ENCODE measurements at regions not wholly inside any gene's neighbourhood (a gene's known extent, or its start where the extent isn't known, plus 50 kb on each side); places are given as distances from the start of the nearest gene placed in this dataset.
A peak's percentile ranks its signal among the peaks of the same experiment; 100 is the strongest.

GRCh38 chr4:56212774-56213173, 174.5 kb downstream of the AASDH start:
- H3K27ac ChIP-seq (ENCODE audit: low read length) = no peak overlapping the region
- H3K4me3 ChIP-seq (ENCODE audit: low read length) = no peak overlapping the region
- H3K4me1 ChIP-seq (ENCODE audit: control insufficient read depth, insufficient read depth, low read length) = no peaks in the 10 kb centered on the region
- no peaks in the 10 kb centered on the region for H3K36me3 ChIP-seq (ENCODE audit: control insufficient read depth, insufficient read depth, low read length)
- H3K27me3 ChIP-seq (ENCODE audit: control insufficient read depth, insufficient read depth, low read length) = no peaks in the 10 kb centered on the region
- peak; percentile 11 for DNase-seq
- peaks cover 5% of the 10 kb centered on the region for H3K9me3 ChIP-seq (replicated peaks; ENCODE audit: control insufficient read depth, low read depth, low read length)
- 100% methylated on average over 1 of the region's 2 CpGs for WGBS (ENCODE audit: insufficient coverage)

DNA sequence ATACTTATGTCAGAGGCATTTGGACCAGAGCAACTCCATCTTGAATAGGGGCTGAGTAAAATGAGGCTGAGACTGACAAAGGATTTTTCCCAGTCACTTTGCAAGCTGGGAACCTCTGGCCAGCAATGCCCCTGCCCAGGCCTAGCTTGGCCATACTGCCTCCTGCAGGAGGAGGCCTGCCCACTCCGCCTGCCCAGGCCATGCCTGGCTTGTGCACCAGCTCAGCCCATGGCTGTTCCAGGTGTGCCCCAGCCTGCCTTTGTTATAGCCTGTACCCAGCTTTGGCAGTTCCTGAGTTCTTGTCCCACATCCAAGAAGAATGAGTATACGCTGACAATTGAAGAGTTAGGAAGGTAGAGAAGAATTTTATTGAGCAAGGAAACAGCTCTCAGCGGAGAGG, 176.1 kb downstream of the AASDH start:
- no peaks in the 10 kb centered on the region for H3K4me1 ChIP-seq (ENCODE audit: control insufficient read depth, insufficient read depth, low read length)
- no peak for DNase-seq
- no peak overlapping the region for H3K4me3 ChIP-seq (ENCODE audit: low read length)
- H3K36me3 ChIP-seq (ENCODE audit: control insufficient read depth, insufficient read depth, low read length) = no peaks in the 10 kb centered on the region
- peaks cover 5% of the 10 kb centered on the region for H3K9me3 ChIP-seq (replicated peaks; ENCODE audit: control insufficient read depth, low read depth, low read length)
- H3K27me3 ChIP-seq (ENCODE audit: control insufficient read depth, insufficient read depth, low read length) = no peaks in the 10 kb centered on the region
- 95% methylated on average over 2 of the region's 3 CpGs for WGBS (ENCODE audit: insufficient coverage)
- H3K27ac ChIP-seq (ENCODE audit: low read length) = no peak overlapping the region

DNA sequence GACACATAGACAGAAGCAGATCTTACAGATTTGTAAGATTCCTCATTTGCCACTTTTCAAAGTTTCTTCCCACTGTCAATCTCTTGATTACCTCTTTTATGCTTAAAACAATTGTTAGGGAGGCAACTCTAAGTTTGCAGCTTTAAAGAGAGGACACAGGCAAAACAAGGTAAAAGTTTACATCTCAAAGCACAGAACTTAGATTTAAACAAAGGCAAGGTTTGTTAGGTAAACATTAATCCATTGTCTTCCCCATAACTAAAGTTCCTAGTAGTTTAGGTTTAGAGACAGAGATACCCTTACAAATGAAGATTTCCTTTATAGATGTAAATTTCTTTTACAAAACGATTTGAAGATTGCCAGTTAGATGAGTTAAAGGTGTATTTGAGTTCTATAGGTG, 176.9 kb downstream of the AASDH start:
- DNase-seq = no peak
- Histone ChIP-seq H3K36me3 (ENCODE audit: control insufficient read depth, insufficient read depth, low read length) (no peaks in the 10 kb centered on the region), H3K27ac (ENCODE audit: low read length) (no peak overlapping the region), H3K27me3 (ENCODE audit: control insufficient read depth, insufficient read depth, low read length) (no peaks in the 10 kb centered on the region), H3K9me3 (replicated peaks; ENCODE audit: control insufficient read depth, low read depth, low read length) (peaks cover 5% of the 10 kb centered on the region), H3K4me3 (ENCODE audit: low read length) (no peak overlapping the region), H3K4me1 (ENCODE audit: control insufficient read depth, insufficient read depth, low read length) (no peaks in the 10 kb centered on the region)
- no CpG with 5 or more reads among the region's 1 CpG for WGBS (ENCODE audit: insufficient coverage)

DNA sequence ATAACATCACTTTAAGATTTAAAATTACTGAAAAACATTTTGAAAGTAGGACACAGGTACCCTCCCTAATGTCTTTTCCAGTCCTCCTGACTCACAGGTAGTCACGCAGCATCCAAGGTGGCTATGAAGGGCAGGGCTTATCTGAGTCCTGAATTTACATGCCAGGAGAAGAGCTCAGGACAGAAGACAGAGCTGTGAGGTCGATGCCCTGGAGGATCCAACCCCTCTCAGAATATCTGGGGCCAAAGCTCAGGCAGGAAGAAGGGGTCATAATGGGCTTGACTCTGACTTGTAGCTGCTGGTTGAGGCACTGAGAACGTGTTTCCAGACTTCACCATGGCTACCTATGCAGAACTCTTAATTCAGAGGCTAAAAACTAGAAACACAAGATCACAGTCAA, 177.5 kb downstream of the AASDH start:
- Histone ChIP-seq H3K27ac (ENCODE audit: low read length) (no peak overlapping the region), H3K9me3 (replicated peaks; ENCODE audit: control insufficient read depth, low read depth, low read length) (peaks cover 5% of the 10 kb centered on the region), H3K27me3 (ENCODE audit: control insufficient read depth, insufficient read depth, low read length) (no peaks in the 10 kb centered on the region), H3K4me3 (ENCODE audit: low read length) (no peak overlapping the region), H3K36me3 (ENCODE audit: control insufficient read depth, insufficient read depth, low read length) (no peaks in the 10 kb centered on the region), H3K4me1 (ENCODE audit: control insufficient read depth, insufficient read depth, low read length) (no peaks in the 10 kb centered on the region)
- no peak for DNase-seq
- WGBS (ENCODE audit: insufficient coverage) = 60% methylated on average over 1 of the region's 3 CpGs

DNA sequence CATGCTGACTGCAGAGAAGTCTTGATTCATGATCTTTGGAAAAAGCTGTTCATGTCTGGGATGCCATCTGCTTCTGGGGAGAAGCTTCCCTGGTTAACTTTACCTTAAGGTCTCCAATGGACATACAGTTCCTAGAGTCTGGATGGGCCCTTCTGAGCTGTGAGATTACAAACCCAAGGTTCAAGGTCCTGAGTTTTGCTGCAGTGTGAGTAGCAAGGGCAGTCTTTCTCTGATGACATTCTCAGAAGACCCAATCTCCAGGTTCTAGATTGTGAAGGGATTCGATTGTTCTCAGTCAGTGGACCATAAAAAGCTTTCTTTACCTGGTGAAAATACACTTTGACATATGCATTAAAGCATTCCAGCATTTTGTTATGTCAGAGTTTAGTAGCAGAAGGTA, 179.2 kb downstream of the AASDH start:
- DNase-seq = no peak
- H3K9me3 ChIP-seq (replicated peaks; ENCODE audit: control insufficient read depth, low read depth, low read length) = peaks cover 5% of the 10 kb centered on the region
- H3K27me3 ChIP-seq (ENCODE audit: control insufficient read depth, insufficient read depth, low read length) = no peaks in the 10 kb centered on the region
- no CpG with 5 or more reads among the region's 1 CpG for WGBS (ENCODE audit: insufficient coverage)
- H3K36me3 ChIP-seq (ENCODE audit: control insufficient read depth, insufficient read depth, low read length) = no peaks in the 10 kb centered on the region
- no peak overlapping the region for H3K27ac ChIP-seq (ENCODE audit: low read length)
- no peaks in the 10 kb centered on the region for H3K4me1 ChIP-seq (ENCODE audit: control insufficient read depth, insufficient read depth, low read length)
- no peak overlapping the region for H3K4me3 ChIP-seq (ENCODE audit: low read length)

GRCh38 chr4:56206258-56206657, 181.0 kb downstream of the AASDH start:
- Histone ChIP-seq H3K4me1 (ENCODE audit: control insufficient read depth, insufficient read depth, low read length) (no peaks in the 10 kb centered on the region), H3K36me3 (ENCODE audit: control insufficient read depth, insufficient read depth, low read length) (no peaks in the 10 kb centered on the region), H3K27me3 (ENCODE audit: control insufficient read depth, insufficient read depth, low read length) (no peaks in the 10 kb centered on the region), H3K4me3 (ENCODE audit: low read length) (no peak overlapping the region), H3K27ac (ENCODE audit: low read length) (no peak overlapping the region), H3K9me3 (replicated peaks; ENCODE audit: control insufficient read depth, low read depth, low read length) (peaks cover 3% of the 10 kb centered on the region)
- DNase-seq = no peak
- 66% methylated on average over 3 of the region's 4 CpGs for WGBS (ENCODE audit: insufficient coverage)

- no peaks in the 10 kb centered on the region for H3K9me3 ChIP-seq (replicated peaks; ENCODE audit: control insufficient read depth, low read depth, low read length)
- H3K36me3 ChIP-seq (ENCODE audit: control insufficient read depth, insufficient read depth, low read length) = no peaks in the 10 kb centered on the region
- no CpG with 5 or more reads among the region's 1 CpG for WGBS (ENCODE audit: insufficient coverage)
- no peak overlapping the region for H3K4me3 ChIP-seq (ENCODE audit: low read length)
- H3K4me1 ChIP-seq (ENCODE audit: control insufficient read depth, insufficient read depth, low read length) = no peaks in the 10 kb centered on the region
- DNase-seq = no peak
- H3K27me3 ChIP-seq (ENCODE audit: control insufficient read depth, insufficient read depth, low read length) = no peaks in the 10 kb centered on the region
- no peak overlapping the region for H3K27ac ChIP-seq (ENCODE audit: low read length)
Measured at GRCh38 chr4:56200275-56200674, 187.0 kb downstream of the AASDH start.

GRCh38 chr4:56198265-56198664, 189.0 kb downstream of the AASDH start:
- WGBS (ENCODE audit: insufficient coverage) = no CpG with 5 or more reads among the region's 2 CpGs
- Histone ChIP-seq H3K9me3 (replicated peaks; ENCODE audit: control insufficient read depth, low read depth, low read length) (no peaks in the 10 kb centered on the region), H3K27me3 (ENCODE audit: control insufficient read depth, insufficient read depth, low read length) (no peaks in the 10 kb centered on the region), H3K27ac (ENCODE audit: low read length) (no peak overlapping the region), H3K4me1 (ENCODE audit: control insufficient read depth, insufficient read depth, low read length) (no peaks in the 10 kb centered on the region), H3K4me3 (ENCODE audit: low read length) (no peak overlapping the region), H3K36me3 (ENCODE audit: control insufficient read depth, insufficient read depth, low read length) (no peaks in the 10 kb centered on the region)
- no peak for DNase-seq

- WGBS (ENCODE audit: insufficient coverage) = 72% methylated on average over 2 of the region's 5 CpGs
- Histone ChIP-seq H3K4me3 (ENCODE audit: low read length) (no peak overlapping the region), H3K4me1 (ENCODE audit: control insufficient read depth, insufficient read depth, low read length) (no peaks in the 10 kb centered on the region)
Measured at GRCh38 chr4:56197387-56197786, 189.9 kb downstream of the AASDH start.

DNA sequence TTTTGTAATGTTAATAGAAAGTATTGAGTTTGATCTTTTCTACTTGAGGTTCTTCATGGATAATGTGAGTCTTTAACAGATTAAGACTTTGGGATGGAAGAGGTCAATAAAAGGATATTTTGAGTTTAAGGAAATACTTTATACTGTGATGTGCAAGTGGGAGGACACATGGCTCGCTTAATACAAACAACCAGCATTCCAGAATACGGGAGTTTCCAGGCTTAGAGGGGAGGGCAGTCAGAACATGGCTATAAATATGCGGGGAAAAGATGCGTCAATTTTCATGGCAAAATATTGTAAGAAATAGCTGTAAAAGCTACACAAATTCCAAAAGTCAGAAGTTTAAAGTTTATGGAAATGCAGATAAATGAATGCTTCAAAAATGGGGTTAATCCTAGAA, 192.3 kb downstream of the AASDH start:
- no peaks in the 10 kb centered on the region for H3K36me3 ChIP-seq (ENCODE audit: control insufficient read depth, insufficient read depth, low read length)
- DNase-seq = no peak
- no peak overlapping the region for H3K27ac ChIP-seq (ENCODE audit: low read length)
- H3K27me3 ChIP-seq (ENCODE audit: control insufficient read depth, insufficient read depth, low read length) = no peaks in the 10 kb centered on the region
- H3K4me1 ChIP-seq (ENCODE audit: control insufficient read depth, insufficient read depth, low read length) = no peaks in the 10 kb centered on the region
- WGBS (ENCODE audit: insufficient coverage) = no CpG with 5 or more reads among the region's 4 CpGs
- no peak overlapping the region for H3K4me3 ChIP-seq (ENCODE audit: low read length)
- peaks cover 3% of the 10 kb centered on the region for H3K9me3 ChIP-seq (replicated peaks; ENCODE audit: control insufficient read depth, low read depth, low read length)

More at GRCh38 chr4:56197387-56197786, 189.9 kb downstream of the AASDH start:
- DNase-seq = no peak
- H3K36me3 ChIP-seq (ENCODE audit: control insufficient read depth, insufficient read depth, low read length) = no peaks in the 10 kb centered on the region
- H3K9me3 ChIP-seq (replicated peaks; ENCODE audit: control insufficient read depth, low read depth, low read length) = no peaks in the 10 kb centered on the region
- no peak overlapping the region for H3K27ac ChIP-seq (ENCODE audit: low read length)
- no peaks in the 10 kb centered on the region for H3K27me3 ChIP-seq (ENCODE audit: control insufficient read depth, insufficient read depth, low read length)

GRCh38 chr4:56191534-56191933, 195.8 kb downstream of the AASDH start:
- Histone ChIP-seq H3K4me1 (ENCODE audit: control insufficient read depth, insufficient read depth, low read length) (peaks cover 7% of the 10 kb centered on the region), H3K27ac (ENCODE audit: low read length) (no peak overlapping the region), H3K27me3 (ENCODE audit: control insufficient read depth, insufficient read depth, low read length) (no peaks in the 10 kb centered on the region), H3K9me3 (replicated peaks; ENCODE audit: control insufficient read depth, low read depth, low read length) (peaks cover 3% of the 10 kb centered on the region), H3K36me3 (ENCODE audit: control insufficient read depth, insufficient read depth, low read length) (no peaks in the 10 kb centered on the region), H3K4me3 (ENCODE audit: low read length) (no peak overlapping the region)
- WGBS (ENCODE audit: insufficient coverage) = 81% methylated on average over 2 of the region's 6 CpGs
- DNase-seq = no peak

Measured in muscle of leg (tissue), 3 donors.